NOMO-1 treated with DMSO at 0.1 percent for 48 hours (cell line): ENCODE measurements at regions not wholly inside any gene's neighbourhood (a gene's known extent, or its start where the extent isn't known, plus 50 kb on each side); places are given as distances from the start of the nearest gene placed in this dataset.

Experiments used
- DNase-seq: peaks from one replicate; lab custom pipeline; 2025; ENCODE audit not compliant: unreplicated experiment; lab: John Stamatoyannopoulos, UW

- DNase-seq = no peak
These were observed 581.5 kb upstream of the DAB2 start for GRCh38 chr5:40006260-40006659.

- DNase-seq = no peak
These were observed 577.0 kb upstream of the DAB2 start for GRCh38 chr5:40001796-40002195.

DNA sequence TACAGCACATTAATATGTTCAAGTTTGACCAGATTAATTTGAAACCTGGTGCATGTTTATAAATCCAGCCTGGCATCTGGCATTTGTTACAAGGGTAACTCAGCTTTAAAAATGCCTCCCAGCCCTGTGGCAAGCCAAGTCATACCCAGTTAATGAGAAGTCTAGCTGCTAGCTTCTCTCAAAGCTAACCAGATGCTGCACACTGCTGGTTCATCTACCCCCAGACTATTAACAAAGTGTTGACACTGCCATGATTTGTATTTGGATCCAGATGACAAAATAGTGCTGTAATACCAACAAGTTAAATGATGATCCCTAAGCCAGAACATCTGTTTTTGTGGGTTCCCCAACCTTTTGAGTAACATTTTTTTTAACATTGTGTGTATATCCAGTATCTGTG, 573.7 kb upstream of the DAB2 start:
- no peak for DNase-seq

DNA sequence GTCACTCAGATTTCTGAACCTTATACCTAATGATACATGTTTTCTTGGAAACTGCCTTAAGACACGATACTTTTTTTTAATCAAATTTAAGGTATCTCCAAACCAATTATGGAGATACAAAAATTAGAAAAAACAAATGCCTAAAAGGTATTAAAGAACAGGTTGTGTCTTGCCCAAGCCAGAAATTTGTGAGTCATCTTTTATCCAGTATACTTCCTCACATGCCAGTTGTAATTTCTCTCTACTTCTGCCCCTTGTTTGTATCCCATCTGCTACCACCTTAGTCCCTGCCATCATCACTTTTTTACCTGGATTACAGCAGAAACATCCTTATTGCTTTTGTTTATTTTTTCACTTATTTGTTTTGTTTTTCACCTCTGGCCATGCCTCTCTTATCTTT, 571.2 kb upstream of the DAB2 start:
- no peak for DNase-seq

- DNase-seq = peak; percentile 65
These were observed 567.9 kb upstream of the DAB2 start for GRCh38 chr5:39992617-39993202.

- no peak for DNase-seq
These were observed 561.8 kb upstream of the DAB2 start for GRCh38 chr5:39986614-39987013.

DNA sequence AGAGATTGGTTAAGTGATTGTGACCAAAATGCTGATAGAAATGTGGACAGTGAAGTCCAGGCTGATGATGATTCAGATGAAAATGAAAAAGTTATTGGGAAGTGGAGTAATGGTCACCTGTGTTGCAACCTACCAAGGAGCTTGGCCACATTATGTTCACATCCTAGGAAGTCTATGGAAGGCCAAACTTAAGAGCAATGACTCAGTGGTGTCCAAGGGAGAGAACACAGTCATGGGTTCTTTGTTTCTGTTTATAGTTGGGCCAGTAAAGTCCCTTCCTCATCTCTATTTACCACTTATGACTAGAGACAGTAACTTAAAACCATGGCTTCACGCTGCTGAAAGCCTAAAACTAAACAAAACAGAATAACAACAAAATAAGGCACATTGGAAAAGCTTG, 555.3 kb upstream of the DAB2 start:
- DNase-seq = no peak

GRCh38 chr5:39977066-39977655, 552.4 kb upstream of the DAB2 start:
- no peak for DNase-seq

GRCh38 chr5:39970117-39970798, 545.5 kb upstream of the DAB2 start:
- DNase-seq = no peak

DNA sequence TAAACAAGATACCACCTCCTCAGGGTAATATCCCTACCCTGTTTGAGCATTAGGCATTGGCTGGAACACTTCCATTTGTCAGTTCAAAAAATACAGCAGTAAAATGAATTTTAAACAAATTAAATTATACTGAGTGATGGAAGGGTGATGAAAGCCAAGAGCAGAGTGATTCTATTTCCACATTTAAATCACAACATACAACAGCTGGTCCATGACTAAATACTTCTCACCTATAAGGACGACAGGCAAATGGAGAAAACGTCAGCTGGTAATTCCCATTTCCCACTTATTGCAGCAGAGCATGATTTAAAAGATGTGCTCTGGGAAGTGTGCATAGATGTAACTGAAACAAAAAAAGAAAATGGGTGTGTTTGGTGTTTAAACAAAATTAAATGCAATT, 543.6 kb upstream of the DAB2 start:
- DNase-seq = no peak

GRCh38 chr5:39955156-39955555, 530.4 kb upstream of the DAB2 start:
- no peak for DNase-seq

GRCh38 chr5:39951070-39951469, 526.3 kb upstream of the DAB2 start:
- DNase-seq = no peak

DNA sequence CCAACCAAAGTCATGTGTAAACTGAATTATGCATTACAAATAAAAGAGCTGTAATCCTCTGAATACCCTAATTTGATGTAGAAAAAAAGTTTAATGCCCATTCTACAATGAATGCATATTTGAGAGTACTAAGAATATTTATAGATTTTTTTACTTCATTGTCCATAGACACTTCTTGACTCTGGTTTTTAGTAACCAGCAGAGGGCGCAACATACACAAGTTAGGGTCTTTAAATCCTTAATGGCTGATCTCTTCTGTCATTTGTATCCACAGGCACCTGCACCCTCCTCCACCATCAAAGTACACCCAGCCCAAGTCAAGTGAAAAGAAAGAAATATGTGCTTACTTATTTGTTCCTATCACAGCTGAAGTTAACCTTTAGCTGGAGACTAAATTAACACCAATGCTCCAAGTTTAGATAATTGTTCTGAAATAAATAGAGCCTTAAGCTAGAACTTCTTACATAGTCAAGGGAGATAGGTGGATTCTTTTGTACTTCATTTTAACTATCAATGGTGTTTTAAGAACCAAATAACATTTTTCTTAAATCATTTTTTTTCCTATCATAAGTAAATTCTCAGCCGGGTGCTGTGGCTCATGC, 524.2 kb upstream of the DAB2 start:
- DNase-seq = peak; percentile 86

- peak; percentile 45 for DNase-seq
These were observed 523.6 kb upstream of the DAB2 start for GRCh38 chr5:39948341-39948740.

GRCh38 chr5:39947657-39948056, 522.9 kb upstream of the DAB2 start:
- DNase-seq = no peak

DNA sequence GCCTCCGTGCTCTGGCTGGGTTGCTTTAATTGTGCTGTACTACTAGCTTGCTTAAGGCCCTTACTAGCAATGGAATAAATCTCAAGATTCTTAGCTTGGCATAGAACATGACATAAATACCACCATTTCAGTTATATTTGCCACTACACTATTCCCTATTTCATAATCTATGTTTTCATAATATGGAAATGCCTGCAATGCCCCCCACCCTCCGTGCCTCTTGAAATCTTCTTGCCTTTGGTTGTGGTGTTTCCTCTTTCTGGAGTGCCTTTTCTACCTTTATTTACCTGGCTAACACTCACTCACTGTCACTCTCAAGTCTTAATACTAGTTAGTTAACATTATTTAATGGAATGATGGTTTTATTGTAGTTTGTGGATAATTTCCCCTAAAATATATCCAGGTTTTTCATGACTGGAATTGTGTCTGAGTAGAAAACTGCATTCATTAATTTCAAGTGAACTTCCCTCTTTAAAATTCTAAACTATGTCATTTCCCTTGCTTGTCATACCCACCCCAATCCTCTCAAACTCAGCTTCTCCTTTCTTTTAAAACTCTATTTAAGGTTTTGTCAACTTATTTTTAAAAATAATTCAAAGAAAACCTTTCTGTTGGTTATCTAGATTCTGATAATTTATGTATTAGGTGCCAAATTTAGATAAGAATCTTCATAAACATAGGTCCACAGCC, 521.7 kb upstream of the DAB2 start:
- peak; percentile 82 for DNase-seq

- DNase-seq = no peak
These were observed 521.1 kb upstream of the DAB2 start for GRCh38 chr5:39945870-39946269.

GRCh38 chr5:39943811-39944210, 519.0 kb upstream of the DAB2 start:
- no peak for DNase-seq

GRCh38 chr5:39942606-39943005, 517.8 kb upstream of the DAB2 start:
- DNase-seq = no peak

GRCh38 chr5:39941416-39941815, 516.6 kb upstream of the DAB2 start:
- DNase-seq = no peak

GRCh38 chr5:39934830-39935229, 510.1 kb upstream of the DAB2 start:
- no peak for DNase-seq

DNA sequence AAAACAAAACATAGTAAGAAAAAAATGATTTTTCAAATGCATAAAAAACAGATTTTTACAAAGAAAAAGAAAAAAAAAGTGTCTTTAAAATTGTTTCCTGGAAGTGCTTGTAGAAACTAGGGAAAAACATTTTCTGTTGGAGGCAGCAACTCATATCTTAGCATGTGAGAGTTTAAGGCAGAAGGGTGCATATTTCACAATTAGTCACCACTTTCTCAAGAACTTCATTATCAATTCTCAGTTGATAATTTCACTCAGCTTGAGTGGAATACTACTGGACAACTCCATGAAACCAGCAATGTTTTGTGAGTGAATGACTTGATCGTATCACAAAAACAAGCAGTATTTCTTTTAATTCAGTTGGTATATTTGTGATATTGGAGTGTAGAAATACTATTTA, 508.3 kb upstream of the DAB2 start:
- no peak for DNase-seq
